SH-SY5Y (cell line): ENCODE measurements at regions not wholly inside any gene's neighbourhood (a gene's known extent, or its start where the extent isn't known, plus 50 kb on each side); places are given as distances from the start of the nearest gene placed in this dataset.

ENCODE experiments used
- GATA2 ChIP-seq: IDR thresholded peaks from 2 replicates; pipeline ENCODE4 v1.6.1; 2011; ENCODE audit warnings: mild to moderate bottlenecking, low read depth, low read length
- GATA3 ChIP-seq: IDR thresholded peaks from 2 replicates; pipeline ENCODE4 v1.6.1; 2011; ENCODE audit warnings: low read depth, mild to moderate bottlenecking, low read length, moderate library complexity

- TF ChIP-seq GATA3: no peak
- TF ChIP-seq GATA2: no peak
Measured at GRCh38 chr10:59523851-59524250, 161.5 kb upstream of the FAM13C start.
